ENCODE measurements at regions not wholly inside any gene's neighbourhood (a gene's known extent, or its start where the extent isn't known, plus 50 kb on each side); places are given as distances from the start of the nearest gene placed in this dataset.

GRCh38 chr1:209231476-209232156, 351.9 kb upstream of the CAMK1G start:
- ChIA-PET POLR2A (no interaction called here), CTCF (no interaction called here)
- TF ChIP-seq BHLHE40 (IDR thresholded peaks at IDR 0.05; ENCODE audit: borderline replicate concordance) = no peak
- no peak for TF ChIP-seq FOXK2 (IDR thresholded peaks at IDR 0.05)
- no peak for TF ChIP-seq SP1 (IDR thresholded peaks at IDR 0.05)
- no peak for TF ChIP-seq PKNOX1 (IDR thresholded peaks at IDR 0.05)
- no peak for TF ChIP-seq CTBP1 (IDR thresholded peaks at IDR 0.05; ENCODE audit: borderline replicate concordance)
- no peak for TF ChIP-seq ARNT (IDR thresholded peaks at IDR 0.05)
- TF ChIP-seq L3MBTL2 (conservative IDR thresholded peaks at IDR 0.05) = no peak
- no peak for TF ChIP-seq FOXA1 (IDR thresholded peaks at IDR 0.05)
- no peak for TF ChIP-seq NFRKB (IDR thresholded peaks at IDR 0.05)
- TF ChIP-seq SUZ12 (IDR thresholded peaks at IDR 0.05) = no peak
- TF ChIP-seq ELF4 (IDR thresholded peaks at IDR 0.05) = no peak
- TF ChIP-seq ZNF384 (IDR thresholded peaks at IDR 0.05) = no peak
- DNase-seq (ENCODE audit: extremely low spot score) = no peak

- ChIA-PET POLR2A (no interaction called here), CTCF (no interaction called here)
- no peak for TF ChIP-seq FOXK2 (IDR thresholded peaks at IDR 0.05)
- TF ChIP-seq SP1 (IDR thresholded peaks at IDR 0.05) = no peak
- no peak for TF ChIP-seq ELF4 (IDR thresholded peaks at IDR 0.05)
- no peak for TF ChIP-seq HDGF (IDR thresholded peaks at IDR 0.05; ENCODE audit: borderline replicate concordance)
- TF ChIP-seq L3MBTL2 (conservative IDR thresholded peaks at IDR 0.05) = no peak
- TF ChIP-seq CTBP1 (IDR thresholded peaks at IDR 0.05; ENCODE audit: borderline replicate concordance) = no peak
- no peak for TF ChIP-seq BHLHE40 (IDR thresholded peaks at IDR 0.05; ENCODE audit: borderline replicate concordance)
- no peak for TF ChIP-seq FOXM1 (IDR thresholded peaks at IDR 0.05; ENCODE audit: borderline replicate concordance)
- no peak for TF ChIP-seq PKNOX1 (IDR thresholded peaks at IDR 0.05)
- TF ChIP-seq TARDBP (IDR thresholded peaks at IDR 0.05) = no peak
- no peak for TF ChIP-seq NFRKB (IDR thresholded peaks at IDR 0.05)
- TF ChIP-seq SUZ12 (IDR thresholded peaks at IDR 0.05) = no peak
- no peak for TF ChIP-seq LEF1 (IDR thresholded peaks at IDR 0.05; ENCODE audit: borderline replicate concordance)
- TF ChIP-seq ARNT (IDR thresholded peaks at IDR 0.05) = no peak
- no peak for TF ChIP-seq FOXA1 (IDR thresholded peaks at IDR 0.05)
- TF ChIP-seq ZNF384 (IDR thresholded peaks at IDR 0.05) = no peak
- DNase-seq (ENCODE audit: extremely low spot score) = no peak
Observed at GRCh38 chr1:209232197-209232596, 351.3 kb upstream of the CAMK1G start.

GRCh38 chr1:209232759-209233158, 350.8 kb upstream of the CAMK1G start:
- no peak for TF ChIP-seq L3MBTL2 (conservative IDR thresholded peaks at IDR 0.05)
- TF ChIP-seq FOXM1 (IDR thresholded peaks at IDR 0.05; ENCODE audit: borderline replicate concordance) = no peak
- no peak for TF ChIP-seq ZNF384 (IDR thresholded peaks at IDR 0.05)
- no peak for TF ChIP-seq TARDBP (IDR thresholded peaks at IDR 0.05)
- TF ChIP-seq FOXK2 (IDR thresholded peaks at IDR 0.05) = no peak
- no peak for TF ChIP-seq SP1 (IDR thresholded peaks at IDR 0.05)
- no peak for TF ChIP-seq HDGF (IDR thresholded peaks at IDR 0.05; ENCODE audit: borderline replicate concordance)
- TF ChIP-seq ARNT (IDR thresholded peaks at IDR 0.05) = no peak
- no peak for TF ChIP-seq ELF4 (IDR thresholded peaks at IDR 0.05)
- no peak for TF ChIP-seq PKNOX1 (IDR thresholded peaks at IDR 0.05)
- no peak for TF ChIP-seq SUZ12 (IDR thresholded peaks at IDR 0.05)
- POLR2A ChIA-PET = no interaction called here
- CTCF ChIA-PET = no interaction called here
- no peak for DNase-seq (ENCODE audit: extremely low spot score)

GRCh38 chr1:209235166-209235565, 348.3 kb upstream of the CAMK1G start:
- POLR2A ChIA-PET = no interaction called here
- CTCF ChIA-PET = interaction anchor here (1.0 kb wide), 1 partner anchor 13 kb away, joined by 3 read pairs; no protein-coding TSS in a partner anchor
- DNase-seq (ENCODE audit: extremely low spot score) = no peak
- TF ChIP-seq ZNF384 (IDR thresholded peaks at IDR 0.05) (no peak), SP1 (IDR thresholded peaks at IDR 0.05) (no peak), SUZ12 (IDR thresholded peaks at IDR 0.05) (no peak), L3MBTL2 (conservative IDR thresholded peaks at IDR 0.05) (no peak), HDGF (IDR thresholded peaks at IDR 0.05; ENCODE audit: borderline replicate concordance) (no peak), PKNOX1 (IDR thresholded peaks at IDR 0.05) (no peak), TARDBP (IDR thresholded peaks at IDR 0.05) (no peak), NFRKB (IDR thresholded peaks at IDR 0.05) (no peak), LEF1 (IDR thresholded peaks at IDR 0.05; ENCODE audit: borderline replicate concordance) (no peak), CTBP1 (IDR thresholded peaks at IDR 0.05; ENCODE audit: borderline replicate concordance) (no peak), BHLHE40 (IDR thresholded peaks at IDR 0.05; ENCODE audit: borderline replicate concordance) (no peak)

GRCh38 chr1:209238356-209238755, 345.2 kb upstream of the CAMK1G start:
- ChIA-PET CTCF (no interaction called here), POLR2A (no interaction called here)
- no peak for DNase-seq (ENCODE audit: extremely low spot score)
- no peak for TF ChIP-seq FOXM1 (IDR thresholded peaks at IDR 0.05; ENCODE audit: borderline replicate concordance)
- no peak for TF ChIP-seq L3MBTL2 (conservative IDR thresholded peaks at IDR 0.05)
- no peak for TF ChIP-seq LEF1 (IDR thresholded peaks at IDR 0.05; ENCODE audit: borderline replicate concordance)
- no peak for TF ChIP-seq ELF4 (IDR thresholded peaks at IDR 0.05)
- no peak for TF ChIP-seq PKNOX1 (IDR thresholded peaks at IDR 0.05)
- TF ChIP-seq HDGF (IDR thresholded peaks at IDR 0.05; ENCODE audit: borderline replicate concordance) = no peak
- TF ChIP-seq SUZ12 (IDR thresholded peaks at IDR 0.05) = no peak
- no peak for TF ChIP-seq SP1 (IDR thresholded peaks at IDR 0.05)
- TF ChIP-seq FOXK2 (IDR thresholded peaks at IDR 0.05) = no peak
- no peak for TF ChIP-seq CTBP1 (IDR thresholded peaks at IDR 0.05; ENCODE audit: borderline replicate concordance)
- TF ChIP-seq ZNF384 (IDR thresholded peaks at IDR 0.05) = no peak
- TF ChIP-seq FOXA1 (IDR thresholded peaks at IDR 0.05) = no peak
- TF ChIP-seq BHLHE40 (IDR thresholded peaks at IDR 0.05; ENCODE audit: borderline replicate concordance) = no peak
- no peak for TF ChIP-seq NFRKB (IDR thresholded peaks at IDR 0.05)
- TF ChIP-seq TARDBP (IDR thresholded peaks at IDR 0.05) = no peak
- no peak for TF ChIP-seq ARNT (IDR thresholded peaks at IDR 0.05)
